Stimulated activated CD8-positive, alpha-beta memory T cell treated with anti-CD3 and anti-CD28 coated beads, Interleukin-12 subunit alpha, Interleukin-12 subunit beta, amount 100 ng/mL, for 24 hours (primary cell): ENCODE measurements at regions not wholly inside any gene's neighbourhood (a gene's known extent, or its start where the extent isn't known, plus 50 kb on each side); places are given as distances from the start of the nearest gene placed in this dataset.
"Not testable (repeated sequence)": the region's sequence is repeated elsewhere in the genome, so short reads cannot be mapped to it uniquely, and the experiment has no call there.

Source experiments
- DNase-seq: peaks from one replicate; pipeline ENCODE4 v3.0.0-alpha.2; 2020; ENCODE audit errors: extremely low read depth

DNA sequence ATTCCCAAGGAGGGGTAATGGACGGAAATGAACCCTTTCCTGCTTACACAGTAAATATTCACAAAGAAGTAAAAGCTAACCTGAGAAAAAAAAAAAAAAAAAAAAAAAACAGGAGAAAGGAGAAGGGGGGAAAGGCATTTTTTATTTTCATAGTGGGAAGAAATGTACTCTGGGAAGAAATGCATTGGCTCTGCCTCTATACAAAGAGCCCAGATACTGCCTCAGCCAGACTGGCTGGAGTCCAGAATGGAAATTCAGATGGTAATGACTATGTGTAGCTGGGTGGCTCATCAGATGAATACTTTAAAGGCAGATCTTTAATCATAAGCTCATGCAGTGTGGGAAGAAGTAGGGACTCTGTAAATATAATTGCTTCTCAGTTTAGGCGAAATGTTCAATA is 124.9 kb upstream of the ZNF608 start:
- DNase-seq: no peak

DNA sequence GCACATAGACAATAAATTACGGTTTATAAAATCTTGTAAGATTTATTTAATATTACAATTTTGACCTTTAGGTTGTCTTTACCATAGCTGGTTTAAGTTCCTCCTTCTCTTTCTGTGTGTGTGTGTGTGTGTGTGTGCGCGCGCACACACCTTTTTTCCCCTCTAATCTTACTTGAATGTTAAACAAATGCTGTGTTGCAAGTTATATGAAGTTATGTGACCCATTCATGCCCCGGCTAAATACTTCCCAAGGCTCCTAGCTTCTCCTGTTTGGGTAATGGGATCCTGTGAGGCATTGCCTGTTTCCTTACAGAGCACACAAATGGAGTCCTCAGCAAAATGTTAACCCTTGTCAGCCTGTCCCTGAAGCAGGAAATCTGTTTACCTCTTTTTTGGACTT is 125.6 kb upstream of the ZNF608 start:
- no peak for DNase-seq

DNA sequence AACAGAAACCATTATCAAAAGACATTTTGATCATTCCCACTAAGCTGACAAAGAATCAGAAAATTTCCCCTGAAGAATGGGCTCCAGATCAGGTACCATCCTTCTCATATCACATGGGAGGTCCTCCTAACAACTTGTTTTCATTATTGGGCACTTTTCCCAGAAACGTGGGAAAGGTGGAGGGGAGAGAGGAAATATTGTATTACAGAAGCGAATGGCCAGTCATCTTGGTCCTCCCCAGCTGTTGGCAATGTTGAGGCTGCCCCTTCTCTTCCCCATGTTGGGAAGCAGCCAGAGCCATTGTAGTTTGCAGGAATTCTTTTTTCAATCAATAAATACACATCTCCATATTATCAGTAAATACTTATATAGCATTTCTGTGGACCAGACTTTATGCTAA is 126.2 kb upstream of the ZNF608 start:
- DNase-seq: no peak

DNA sequence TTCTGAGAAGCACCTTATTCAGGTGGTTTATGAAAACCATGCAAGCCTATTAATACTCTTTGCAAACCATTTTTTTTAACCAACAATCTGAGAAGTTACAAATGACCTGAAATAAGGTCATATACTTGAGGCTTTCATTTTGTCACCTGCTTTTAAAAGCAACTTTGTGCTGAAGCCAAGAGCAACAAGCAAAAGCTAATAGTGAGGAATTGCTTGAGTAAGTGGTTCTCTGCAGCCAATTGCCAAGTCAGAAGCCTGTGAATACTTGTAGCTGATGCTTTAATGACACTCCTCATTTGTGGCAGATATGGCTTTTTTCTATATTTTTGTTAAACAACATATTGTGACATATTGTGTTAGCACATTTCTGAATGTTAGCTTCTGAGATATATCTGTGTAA is 126.7 kb upstream of the ZNF608 start:
- no peak for DNase-seq

DNA sequence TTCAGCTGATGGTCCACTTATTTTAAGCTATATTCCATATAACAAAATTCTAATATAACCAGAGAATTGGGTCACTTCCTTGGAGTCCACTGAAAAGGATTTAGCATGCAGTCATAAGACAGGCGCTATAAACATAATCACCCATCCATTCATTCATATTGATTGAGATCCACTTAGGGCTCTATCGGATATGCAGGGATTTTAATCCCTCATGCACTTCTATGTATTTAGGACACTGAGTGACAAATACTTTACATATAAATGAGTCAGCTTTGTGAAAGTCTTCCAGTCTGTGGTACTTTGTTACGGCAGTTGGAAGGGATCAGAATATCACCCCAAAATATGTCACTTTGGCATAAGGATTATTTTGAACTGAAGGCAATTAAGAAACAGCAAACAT is 127.3 kb upstream of the ZNF608 start:
- no peak for DNase-seq

DNA sequence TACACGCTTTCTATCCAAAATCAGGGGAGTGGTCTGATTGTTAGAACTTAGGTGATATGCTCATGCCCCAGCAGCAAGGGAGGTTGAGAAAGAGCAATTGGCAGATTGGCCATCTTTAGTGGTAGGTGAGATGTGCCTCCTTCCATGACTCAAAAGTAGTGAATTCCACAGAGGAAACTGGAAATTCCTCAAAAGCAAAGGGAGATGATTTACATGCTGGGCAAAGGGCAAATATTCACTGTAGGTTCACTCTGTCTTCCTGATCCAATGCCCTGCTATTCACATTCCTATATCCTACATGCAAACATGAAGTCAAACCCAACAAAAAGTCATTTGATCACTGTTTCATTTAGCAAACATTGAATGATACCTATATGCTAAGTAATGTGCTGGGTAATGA is 130.1 kb upstream of the ZNF608 start:
- DNase-seq: no peak

DNA sequence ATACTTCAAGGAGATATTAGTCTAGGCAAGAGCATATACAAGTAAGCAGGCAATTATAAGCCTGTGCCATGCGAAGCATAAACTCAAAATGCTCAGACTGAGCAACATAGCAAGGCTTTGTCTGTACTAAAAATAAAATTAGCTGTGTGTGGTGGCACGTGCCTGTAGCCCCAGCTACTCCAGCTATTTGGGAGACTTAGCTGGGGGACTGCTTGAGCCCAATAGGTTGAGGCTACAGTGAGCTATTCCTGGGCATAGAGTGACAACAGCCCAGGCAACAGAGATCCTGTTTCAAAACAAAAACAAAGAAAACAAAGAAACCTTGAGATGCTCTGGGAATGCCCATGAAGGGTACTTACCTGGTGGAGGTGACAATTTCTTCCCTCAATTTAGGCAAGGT is 130.5 kb upstream of the ZNF608 start:
- no peak for DNase-seq

DNA sequence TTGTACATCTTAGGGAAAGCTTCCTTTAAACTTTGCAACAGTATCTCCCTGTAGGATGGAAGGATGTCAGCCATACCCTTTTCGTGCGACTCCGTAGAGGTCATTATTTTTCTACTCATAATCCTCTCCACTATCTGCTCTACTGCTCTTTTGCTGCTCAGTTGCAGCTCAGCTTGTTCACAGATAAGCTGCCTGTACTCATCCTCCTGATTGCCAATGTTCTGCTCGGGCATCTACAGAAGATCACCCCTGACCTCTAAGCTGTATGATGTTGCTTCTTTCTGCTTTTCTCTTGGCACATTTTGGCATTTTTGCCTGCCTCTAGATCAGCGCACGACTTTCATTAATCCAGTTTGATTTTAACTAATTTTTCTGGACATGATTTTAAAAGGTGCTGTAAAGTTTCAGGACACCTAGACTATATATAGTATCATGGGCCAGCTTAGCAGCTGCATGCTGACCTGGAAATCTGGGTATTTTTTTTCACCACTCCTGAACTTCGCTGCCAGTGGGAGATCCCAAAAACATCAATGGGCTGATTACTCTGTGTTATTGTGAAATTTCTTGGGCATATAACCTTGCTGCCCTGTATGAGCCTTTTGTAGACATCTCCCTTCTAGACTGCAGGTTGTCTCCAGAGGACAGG is 131.2 kb upstream of the ZNF608 start:
- no peak for DNase-seq

DNA sequence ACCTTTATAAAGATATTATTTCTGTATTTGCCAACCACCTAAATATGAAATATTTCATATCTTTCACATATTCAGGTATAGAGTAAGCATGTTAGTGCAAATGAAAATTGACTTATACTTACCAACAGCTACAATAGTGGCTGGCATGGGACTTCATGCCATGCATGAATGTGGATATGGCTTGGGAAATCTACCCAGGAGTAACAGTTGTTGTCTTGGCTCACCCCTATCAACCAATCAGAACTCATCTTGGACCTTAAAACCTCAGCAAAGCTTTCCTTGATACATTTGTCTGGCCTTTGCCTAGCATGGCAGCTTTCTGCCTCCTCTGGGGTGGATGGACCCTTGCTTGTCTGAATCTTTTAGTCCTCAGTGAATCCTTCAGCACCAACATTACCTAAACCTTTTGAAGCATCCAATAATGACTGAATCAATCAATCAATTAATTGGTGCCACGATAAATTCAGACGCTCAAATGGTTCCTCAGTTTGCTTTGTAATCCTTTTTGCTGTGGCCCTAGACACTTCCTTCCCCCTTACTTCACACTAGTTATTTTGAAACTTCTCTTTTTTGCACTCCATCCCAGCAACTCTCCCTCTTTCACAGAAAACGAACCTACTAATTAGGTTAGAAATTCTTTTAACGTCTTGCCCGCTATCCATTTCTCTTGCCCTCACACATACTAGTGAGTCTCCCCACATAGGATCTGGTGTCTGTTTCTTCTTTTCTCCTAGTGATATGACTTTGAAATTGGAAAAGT is 132.3 kb upstream of the ZNF608 start:
- DNase-seq: no peak

DNA sequence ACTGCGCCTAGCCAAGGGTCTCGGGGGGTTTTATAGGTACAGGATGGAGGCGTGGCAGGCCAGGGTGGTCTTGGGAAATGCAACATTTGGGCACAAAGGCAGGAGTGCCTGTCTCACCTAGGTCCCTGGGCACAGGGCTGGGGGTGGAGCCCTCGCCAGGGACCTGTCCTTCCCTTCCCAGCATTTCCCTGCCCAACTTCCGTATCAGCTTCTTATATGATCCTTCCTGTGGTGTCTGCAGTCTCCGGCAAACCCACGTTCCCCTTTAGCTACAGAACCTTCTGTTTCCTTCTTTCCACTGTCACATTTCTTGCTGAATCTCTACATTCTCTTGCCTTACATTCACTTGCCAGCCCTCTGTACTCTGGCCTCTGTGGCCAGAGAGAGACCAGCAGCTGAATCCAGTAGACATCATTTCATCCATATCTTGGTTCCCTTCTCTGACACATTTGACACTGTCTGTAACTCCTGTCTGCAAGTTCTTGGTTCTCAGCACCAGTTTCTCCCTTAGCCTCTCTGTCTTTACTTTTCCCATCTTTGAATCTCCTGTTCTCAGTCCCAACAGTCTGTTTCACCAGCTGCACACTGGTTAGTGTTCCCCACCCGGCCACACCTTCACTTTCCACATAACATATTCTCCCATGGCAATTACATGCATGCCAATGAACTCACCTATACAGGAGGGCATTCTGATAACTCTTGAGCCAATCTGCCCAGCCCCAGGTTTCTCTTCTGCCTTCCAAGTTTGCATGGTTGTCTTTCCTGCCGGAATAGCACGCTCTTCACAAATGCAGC is 134.7 kb upstream of the ZNF608 start:
- DNase-seq: no peak

DNA sequence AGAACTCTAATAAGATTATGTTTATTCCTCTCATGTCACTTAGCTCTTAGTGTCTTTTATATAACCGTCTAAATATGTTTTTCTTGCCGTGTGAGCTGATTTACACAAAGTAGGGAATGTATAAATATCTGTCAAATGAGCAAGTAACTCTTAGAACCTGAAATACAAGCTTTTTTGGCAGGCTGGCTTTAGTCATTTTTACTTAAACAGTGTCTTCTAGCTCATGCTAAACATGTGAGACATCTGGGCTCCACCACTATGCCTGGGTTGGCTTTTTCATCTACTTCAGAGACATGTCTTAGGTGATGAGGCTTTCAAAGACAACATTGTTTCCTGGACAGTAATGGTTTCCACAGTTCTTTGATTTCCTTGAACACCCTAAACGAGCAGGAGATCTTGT is 137.2 kb upstream of the ZNF608 start:
- no peak for DNase-seq

DNA sequence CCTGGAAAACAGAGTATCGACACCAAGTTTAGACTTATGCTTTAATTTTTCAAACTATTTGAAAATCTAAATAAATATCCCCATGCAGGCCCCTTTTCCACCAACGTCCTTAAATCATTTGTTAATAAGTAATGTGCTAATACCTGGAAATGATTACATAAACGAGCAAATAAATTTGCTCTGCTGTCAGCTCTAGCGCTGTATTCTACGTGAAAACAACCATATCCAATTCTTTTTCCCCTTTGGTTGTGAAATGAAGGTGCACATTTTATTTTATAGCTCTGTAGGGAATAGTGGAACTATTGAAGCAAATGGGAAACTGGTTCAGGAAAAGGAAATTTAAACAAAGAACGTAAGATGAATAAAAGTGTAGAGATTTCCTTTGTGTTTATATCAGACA is 137.7 kb upstream of the ZNF608 start:
- DNase-seq: no peak

DNA sequence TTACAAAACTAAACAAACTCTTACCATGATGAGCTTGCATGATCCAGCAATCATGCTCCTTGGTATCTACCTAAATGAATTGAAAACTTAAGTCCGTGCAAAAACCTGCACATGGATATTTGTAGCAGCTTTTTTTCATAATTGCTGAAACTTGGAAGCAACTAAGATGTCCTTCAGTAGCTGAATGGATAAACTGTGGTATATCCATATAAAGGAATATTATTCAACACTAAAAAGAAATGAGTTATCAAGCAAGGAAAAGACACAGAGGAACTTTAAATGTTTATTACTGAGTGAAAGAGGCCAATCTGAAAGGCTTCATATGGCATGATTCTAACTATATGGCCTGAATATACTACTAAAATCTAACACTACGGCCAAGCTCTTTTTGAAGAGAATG is 139.1 kb upstream of the ZNF608 start:
- DNase-seq: no peak

DNA sequence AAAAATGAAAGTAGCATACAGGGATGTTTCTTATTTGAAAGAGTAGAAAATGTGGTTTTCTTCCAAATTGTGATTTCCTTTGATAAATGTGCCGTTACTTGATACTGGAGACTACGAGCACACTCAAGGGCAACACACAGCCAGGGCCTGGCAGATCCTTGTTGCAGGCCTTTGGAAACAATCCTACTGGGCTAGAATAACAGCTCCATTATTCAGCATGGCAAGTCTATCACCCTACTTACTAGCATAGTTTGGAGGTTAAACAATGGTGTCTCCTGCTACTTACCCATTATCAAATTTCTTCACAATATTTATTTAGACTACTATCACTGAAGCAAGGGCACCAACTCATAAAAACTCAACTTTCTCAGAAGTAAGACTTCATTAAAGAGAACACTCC is 140.8 kb upstream of the ZNF608 start:
- DNase-seq: no peak

DNA sequence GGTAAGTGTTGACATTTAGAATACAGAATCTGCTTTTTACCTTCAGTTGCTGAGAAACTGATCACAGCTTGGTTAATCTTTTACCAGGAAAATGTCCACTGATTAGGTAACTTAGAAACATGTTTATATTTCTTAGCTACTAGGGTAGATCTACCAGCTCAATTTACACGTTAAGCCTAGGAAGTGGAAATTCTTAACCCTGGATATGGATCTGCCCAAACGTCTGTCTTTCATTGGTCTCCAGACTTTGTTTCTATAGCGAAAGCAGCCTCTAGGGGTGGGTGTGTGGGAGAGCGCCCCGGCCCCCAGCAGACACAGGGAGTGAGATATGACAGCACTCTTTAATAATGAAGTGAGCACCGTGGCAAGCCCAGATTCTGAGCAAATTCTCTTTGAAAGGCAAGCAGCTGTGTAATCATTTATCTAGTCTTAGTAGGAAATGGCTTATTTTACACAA is 141.6 kb upstream of the ZNF608 start:
- no peak for DNase-seq

DNA sequence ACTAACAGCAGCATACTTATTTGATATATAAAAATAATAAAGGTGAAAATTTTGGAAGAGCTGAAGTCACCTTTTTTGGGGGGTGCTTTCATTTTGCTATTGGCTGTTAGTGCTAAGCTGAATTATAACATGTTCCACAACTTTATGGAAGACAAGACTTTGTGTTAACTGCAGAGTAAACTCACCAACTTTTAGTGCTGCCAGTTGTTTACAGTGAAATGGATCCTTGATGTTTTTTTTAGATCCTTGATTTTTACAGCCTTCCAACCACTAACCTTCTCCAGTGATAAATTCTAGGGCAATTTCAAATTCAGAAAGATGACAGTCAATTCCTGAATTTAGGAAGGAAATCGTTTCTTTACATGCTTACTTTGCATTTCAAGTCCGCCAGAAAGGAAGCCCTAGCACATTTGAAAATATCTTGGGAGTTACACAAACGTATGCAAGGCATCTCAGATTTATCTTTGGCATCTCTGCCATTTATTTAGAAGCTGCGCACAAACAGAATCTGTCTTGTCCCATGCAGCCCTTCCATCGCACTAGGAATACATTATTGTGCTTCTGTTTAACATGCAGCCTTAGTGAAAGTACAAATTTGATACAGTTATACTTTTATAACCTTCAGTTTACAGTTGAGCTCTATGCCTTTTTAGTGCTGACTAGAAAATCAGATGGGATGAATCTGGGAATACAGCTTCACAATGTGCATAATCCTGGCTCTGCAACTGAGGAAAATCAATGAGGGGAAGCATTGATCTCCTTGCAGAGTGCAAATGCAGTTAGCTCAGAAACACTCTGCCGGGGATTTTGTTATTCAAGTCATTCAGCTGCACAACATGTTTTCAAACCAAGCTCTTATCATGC is 142.4 kb upstream of the ZNF608 start:
- no peak for DNase-seq

DNA sequence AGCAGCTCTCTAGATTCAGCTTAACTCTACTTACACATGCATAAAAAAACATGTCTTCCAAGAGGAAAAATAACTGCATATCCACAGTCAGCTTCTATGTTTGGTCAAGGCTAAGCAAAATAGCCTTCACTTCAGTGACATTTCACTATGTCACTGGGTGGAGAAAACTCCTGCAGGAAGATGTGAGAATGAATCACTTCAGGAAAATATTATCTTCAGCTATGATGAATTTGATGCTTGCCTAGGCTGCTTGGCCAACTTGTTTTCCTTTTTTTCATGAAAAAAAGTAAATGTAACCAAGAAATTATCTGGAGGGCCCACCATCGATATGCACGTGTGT is 143.0 kb upstream of the ZNF608 start:
- no peak for DNase-seq

DNA sequence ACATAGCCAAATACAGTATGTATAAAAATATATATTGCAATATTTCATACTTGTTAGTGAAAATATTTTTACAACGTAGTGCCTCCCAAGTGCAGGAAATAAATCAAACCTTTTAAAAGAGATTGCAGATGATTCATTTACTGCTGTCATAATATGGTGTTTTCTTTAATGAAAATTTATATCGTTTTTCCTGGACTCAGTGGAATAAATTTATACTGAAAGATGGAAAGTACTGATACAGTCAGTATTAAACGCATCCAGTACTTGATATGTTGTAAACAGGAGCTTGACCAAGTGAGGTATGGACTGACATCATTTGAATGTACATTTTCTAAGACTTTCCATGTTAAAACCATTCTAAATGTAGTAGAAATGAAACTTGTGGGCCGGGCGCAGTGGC is 143.4 kb upstream of the ZNF608 start:
- no peak for DNase-seq

DNA sequence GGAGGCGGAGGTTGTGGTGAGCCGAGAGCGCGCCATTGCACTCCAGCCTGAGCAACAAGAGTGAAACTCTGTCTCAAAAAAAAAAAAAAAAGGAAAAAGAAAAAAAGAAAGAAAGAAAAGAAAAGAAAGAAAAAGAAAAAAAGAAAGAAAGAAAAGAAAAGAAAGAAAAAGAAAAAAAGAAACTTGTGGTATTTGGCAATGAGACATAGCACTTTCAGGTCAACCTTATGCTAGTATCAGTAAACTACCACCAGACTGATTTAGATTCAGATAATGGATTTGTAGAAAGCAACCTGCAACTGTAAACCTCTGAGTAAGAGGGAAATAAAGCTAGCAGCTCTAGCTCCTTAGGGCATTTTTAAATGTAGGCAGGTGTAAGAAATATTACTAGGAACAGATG is 144.0 kb upstream of the ZNF608 start:
- DNase-seq: not testable (repeated sequence)

DNA sequence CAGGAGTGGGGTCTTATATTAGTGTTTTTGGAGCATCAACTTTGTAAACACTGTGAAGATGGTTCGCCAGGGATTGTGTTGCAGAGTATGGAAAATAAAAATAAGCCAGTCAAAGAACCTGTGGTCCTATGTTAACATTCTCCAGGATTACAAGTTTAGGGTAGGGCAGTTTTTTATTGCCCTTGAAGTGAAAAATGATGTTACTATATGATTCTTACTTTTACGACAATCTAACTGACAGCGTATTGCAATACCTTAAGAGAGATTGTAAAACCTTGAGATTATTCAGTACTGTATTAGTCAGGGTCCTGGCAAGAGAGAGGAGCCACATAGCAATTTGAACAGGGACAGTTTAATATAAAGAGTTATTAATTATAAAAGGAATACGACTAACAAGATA is 144.7 kb upstream of the ZNF608 start:
- no peak for DNase-seq

DNA sequence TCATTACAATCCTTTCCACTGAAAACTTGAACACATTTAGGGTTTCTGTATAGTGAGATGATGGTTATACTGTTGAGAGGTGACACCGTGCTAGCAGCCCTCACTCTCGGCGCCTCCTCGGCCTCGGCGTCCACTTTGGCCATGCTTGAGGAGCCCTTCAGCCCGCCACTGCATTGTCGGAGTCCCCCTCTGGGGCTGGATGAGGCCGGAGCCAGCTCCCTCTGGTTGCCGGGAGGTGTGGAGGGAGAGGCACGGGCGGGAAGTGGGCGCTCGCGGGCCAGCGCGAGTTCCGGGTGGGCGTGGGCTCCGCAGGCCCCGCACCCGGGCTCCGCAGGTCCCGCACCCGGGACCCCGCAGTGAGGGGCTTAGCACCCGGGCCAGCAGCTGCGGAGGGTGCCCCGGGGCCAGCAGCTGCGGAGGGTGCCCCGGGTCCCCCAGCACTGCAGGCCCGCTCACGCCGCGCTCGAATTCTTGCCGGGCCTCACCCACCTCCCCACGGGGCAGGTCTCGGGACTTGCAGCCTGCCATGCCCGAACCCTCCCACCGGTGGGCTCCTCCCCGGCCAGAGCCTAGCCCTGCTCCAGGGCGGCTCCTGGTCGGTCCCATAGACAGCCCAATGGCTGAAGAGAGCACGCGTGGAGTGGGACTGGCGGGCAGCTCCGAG is 145.9 kb upstream of the ZNF608 start:
- DNase-seq: no peak

DNA sequence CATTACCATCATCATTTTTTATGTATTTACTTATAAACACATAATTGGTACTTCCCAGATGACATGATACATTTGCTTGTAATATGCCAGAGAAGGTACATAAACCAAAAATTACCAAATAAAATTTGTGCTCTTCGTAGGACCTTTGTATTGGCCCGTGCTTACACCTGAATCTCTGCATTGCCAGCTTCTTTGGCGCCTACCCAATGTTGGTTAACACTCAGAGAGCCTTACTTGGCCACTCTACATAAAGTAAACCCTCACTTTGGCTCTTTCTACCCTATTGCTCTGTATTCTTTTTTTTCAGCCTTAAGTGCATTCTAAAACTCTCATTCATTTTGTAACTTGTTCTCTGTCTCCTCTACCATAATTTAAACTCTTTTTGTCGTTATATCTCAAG is 148.1 kb upstream of the ZNF608 start:
- no peak for DNase-seq
